ENCODE measurements at regions not wholly inside any gene's neighbourhood (a gene's known extent, or its start where the extent isn't known, plus 50 kb on each side); places are given as distances from the start of the nearest gene placed in this dataset. TPM values are rescaled to one million over a fixed set of nuclear protein-coding genes. Genes with fewer than 3 reads are reported as not detected.

GRCh38 chr7:124084024-124084423 lies 51.2 kb upstream of the TMEM229A start:
- no peaks in the 10 kb centered on the region for H3K4me1 ChIP-seq (replicated peaks in 1 of 2; ENCODE audit: control insufficient read depth in 2 of 2, insufficient read depth in 2 of 2, low read length in 2 of 2)
- H3K36me3 ChIP-seq (ENCODE audit: control insufficient read depth, insufficient read depth, low read length): no peaks in the 10 kb centered on the region
- no peak overlapping the region for H2AFZ ChIP-seq (ENCODE audit: low read depth, low read length)
- ChIA-PET POLR2A (no interaction called here), CTCF (ENCODE audit: low intra/inter-chr PET ratio) (no interaction called here)
- H3K27ac ChIP-seq (ENCODE audit: extremely low read depth, low read depth, low read length): no peak overlapping the region
- no TSS peak for BruUV-seq (replicated peaks)
- FAIRE-seq (no peak), DNase-seq (ENCODE audit: extremely low read depth in 1 of 4, low spot score in 3 of 4) (no peak), ATAC-seq (no peak)
- in situ Hi-C loops (cut with MboI): no loop called here
- H3K9me1 ChIP-seq (ENCODE audit: control insufficient read depth, insufficient read depth, low read length): no peaks in the 10 kb centered on the region
- no peaks in the 10 kb centered on the region for H4K20me1 ChIP-seq (replicated peaks; ENCODE audit: control insufficient read depth, insufficient read depth, low read length)
- H3K4me2 ChIP-seq (ENCODE audit: insufficient read depth, low read length): no peak overlapping the region
- intact Hi-C loops (cut with micrococcal nuclease): no loop called here
- no peaks in the 10 kb centered on the region for H3K27me3 ChIP-seq (ENCODE audit: control insufficient read depth in 2 of 2, insufficient read depth in 2 of 2, low read length in 2 of 2)
- TF ChIP-seq RCOR1 (IDR thresholded peaks at IDR 0.05; ENCODE audit: borderline replicate concordance in 1 of 2, low read depth in 2 of 2, low read length in 2 of 2) (no peak), FIP1L1 (IDR thresholded peaks at IDR 0.05; ENCODE audit: low read depth, low read length, poor library complexity, severe bottlenecking) (no peak), ZNF24 (IDR thresholded peaks at IDR 0.05) (no peak), ELF1 (tag; IDR thresholded peaks at IDR 0.05) (no peak), SMAD4 (CRISPR knock-in tag; conservative IDR thresholded peaks at IDR 0.05) (no peak), ZNF124 (CRISPR knock-in tag; IDR thresholded peaks at IDR 0.05) (no peak), HDAC6 (IDR thresholded peaks at IDR 0.05; ENCODE audit: low read depth, low read length) (no peak)
- H3K4me3 ChIP-seq: no peak overlapping the region
- H3K9me3 ChIP-seq (replicated peaks; ENCODE audit: control insufficient read depth, insufficient read depth, low read depth, low read length): peaks cover 3% of the 10 kb centered on the region; the same call in 1 of the 2 replicates
- H3K9ac ChIP-seq (ENCODE audit: insufficient read depth in 1 of 2, low read depth in 2 of 2, low read length in 2 of 2): no peak overlapping the region
- WGBS (ENCODE audit: insufficient coverage, low coverage, missing lambda C conversion rate): 0% methylated on average over 3 of the region's 3 CpGs
- no peaks in the 10 kb centered on the region for H3K79me2 ChIP-seq (ENCODE audit: control insufficient read depth, insufficient read depth, low read length)

Small RNAs in the stretch of these regions (small RNA-seq; reads per million reads assigned to genes)
- gene RNU6-102P: not detected

Data from K562 (cell line).